ENCODE measurements at regions not wholly inside any gene's neighbourhood (a gene's known extent, or its start where the extent isn't known, plus 50 kb on each side); places are given as distances from the start of the nearest gene placed in this dataset.

DNA sequence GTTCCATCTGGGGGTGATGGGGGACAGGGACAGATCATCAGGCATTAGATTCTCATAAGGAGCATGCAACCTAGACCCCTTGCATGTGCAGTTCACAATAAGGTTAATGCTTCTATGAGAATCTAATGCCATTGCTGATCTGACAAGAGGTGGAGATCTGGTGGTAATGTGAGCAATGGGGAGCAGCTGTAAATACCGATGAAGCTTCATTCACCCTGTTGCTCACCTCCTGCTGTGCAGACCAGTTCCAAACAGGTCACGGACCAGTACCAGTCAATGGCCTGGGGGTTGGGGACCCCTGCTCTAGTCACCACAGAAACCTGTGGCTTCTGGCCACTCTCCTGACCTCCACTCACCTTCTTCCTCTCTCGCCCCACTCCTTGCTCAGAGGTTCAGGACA lies 229.9 kb downstream of the PTPRU start:
- no peak overlapping the region for H3K4me3 ChIP-seq (ENCODE audit: low read depth, low read length)
- TF ChIP-seq, protein P1, sequence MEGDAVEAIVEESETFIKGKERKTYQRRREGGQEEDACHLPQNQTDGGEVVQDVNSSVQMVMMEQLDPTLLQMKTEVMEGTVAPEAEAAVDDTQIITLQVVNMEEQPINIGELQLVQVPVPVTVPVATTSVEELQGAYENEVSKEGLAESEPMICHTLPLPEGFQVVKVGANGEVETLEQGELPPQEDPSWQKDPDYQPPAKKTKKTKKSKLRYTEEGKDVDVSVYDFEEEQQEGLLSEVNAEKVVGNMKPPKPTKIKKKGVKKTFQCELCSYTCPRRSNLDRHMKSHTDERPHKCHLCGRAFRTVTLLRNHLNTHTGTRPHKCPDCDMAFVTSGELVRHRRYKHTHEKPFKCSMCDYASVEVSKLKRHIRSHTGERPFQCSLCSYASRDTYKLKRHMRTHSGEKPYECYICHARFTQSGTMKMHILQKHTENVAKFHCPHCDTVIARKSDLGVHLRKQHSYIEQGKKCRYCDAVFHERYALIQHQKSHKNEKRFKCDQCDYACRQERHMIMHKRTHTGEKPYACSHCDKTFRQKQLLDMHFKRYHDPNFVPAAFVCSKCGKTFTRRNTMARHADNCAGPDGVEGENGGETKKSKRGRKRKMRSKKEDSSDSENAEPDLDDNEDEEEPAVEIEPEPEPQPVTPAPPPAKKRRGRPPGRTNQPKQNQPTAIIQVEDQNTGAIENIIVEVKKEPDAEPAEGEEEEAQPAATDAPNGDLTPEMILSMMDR (IDR thresholded peaks at IDR 0.05; ENCODE audit: borderline replicate concordance, insufficient read depth, low read depth, low read length) = no peak

DNA sequence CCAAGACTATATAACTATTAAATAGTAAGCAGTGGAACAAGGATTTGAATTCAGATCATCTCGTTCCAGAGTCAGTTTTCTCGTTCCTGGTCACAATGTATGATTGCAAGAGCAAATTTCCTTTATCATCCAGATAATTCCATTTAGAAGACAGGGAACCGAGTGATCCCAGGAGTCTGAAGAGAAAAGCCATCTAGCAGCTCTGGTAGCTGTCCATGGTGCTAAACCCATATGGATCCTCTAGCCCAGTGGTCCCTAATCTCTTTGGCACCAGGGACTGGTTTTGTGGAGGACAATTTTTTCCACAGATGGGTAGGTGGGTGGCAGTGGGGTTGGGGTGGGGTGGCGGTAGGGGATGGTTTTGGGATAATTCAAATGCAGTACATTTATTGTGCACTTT lies 229.4 kb downstream of the PTPRU start:
- no peak overlapping the region for H3K4me3 ChIP-seq (ENCODE audit: low read depth, low read length)
- TF ChIP-seq, protein P1 (IDR thresholded peaks at IDR 0.05; ENCODE audit: borderline replicate concordance, insufficient read depth, low read depth, low read length) = no peak

DNA sequence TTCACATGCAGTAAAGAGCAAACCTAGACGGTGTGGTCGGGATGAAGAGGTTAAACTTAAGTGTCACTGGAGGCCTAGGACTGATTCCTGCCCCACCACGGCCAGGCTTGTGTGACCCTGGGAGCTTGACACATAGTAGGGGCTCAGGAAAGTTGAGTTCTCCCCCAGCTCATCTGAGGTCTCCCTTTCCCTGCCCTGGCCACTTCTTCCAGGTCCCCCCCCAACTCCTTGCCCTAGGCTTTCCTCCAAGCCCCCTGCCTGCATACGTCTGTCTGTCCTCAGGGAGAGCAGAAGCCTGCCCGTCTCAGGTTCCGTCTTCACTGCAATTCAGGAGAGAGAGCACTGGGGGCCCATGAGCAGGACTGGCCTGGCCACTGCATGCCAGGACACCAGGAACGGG lies 225.8 kb downstream of the PTPRU start:
- H3K4me3 ChIP-seq (ENCODE audit: low read depth, low read length) = no peak overlapping the region
- TF ChIP-seq, protein P1 (IDR thresholded peaks at IDR 0.05; ENCODE audit: borderline replicate concordance, insufficient read depth, low read depth, low read length) = no peak

DNA sequence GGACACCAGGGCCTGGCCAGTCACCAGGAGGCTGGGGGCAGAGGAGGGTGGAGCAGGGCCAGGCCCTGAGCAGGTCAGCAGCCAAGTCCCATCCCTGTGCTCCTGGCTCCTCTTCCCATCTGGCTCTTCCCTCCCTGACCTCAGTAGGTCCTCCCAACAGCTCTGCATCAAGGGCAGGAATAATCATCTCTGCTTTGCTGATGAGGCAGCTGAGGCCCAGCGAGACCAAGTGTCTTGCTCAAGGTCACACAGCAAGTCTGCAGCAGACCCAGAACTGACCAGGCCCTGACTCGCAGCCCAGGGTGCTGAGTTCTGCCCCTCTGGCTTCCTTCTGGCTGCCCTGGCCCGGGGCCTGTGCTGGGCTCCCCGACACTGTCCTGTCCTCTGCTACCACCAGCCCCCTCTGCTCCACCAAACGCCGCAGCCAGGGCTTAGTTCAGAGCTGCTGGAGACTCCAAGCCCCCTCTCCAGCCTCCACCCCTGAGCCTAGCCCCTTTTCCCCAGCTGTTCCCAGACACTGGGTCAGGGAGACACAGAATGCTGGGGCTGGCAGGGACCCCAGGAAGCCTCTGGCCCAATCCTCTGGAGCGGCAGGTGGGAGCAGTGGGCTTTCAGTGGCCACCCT lies 224.9 kb downstream of the PTPRU start:
- no peak overlapping the region for H3K4me3 ChIP-seq (ENCODE audit: low read depth, low read length)
- TF ChIP-seq, protein P1 (IDR thresholded peaks at IDR 0.05; ENCODE audit: borderline replicate concordance, insufficient read depth, low read depth, low read length) = no peak

DNA sequence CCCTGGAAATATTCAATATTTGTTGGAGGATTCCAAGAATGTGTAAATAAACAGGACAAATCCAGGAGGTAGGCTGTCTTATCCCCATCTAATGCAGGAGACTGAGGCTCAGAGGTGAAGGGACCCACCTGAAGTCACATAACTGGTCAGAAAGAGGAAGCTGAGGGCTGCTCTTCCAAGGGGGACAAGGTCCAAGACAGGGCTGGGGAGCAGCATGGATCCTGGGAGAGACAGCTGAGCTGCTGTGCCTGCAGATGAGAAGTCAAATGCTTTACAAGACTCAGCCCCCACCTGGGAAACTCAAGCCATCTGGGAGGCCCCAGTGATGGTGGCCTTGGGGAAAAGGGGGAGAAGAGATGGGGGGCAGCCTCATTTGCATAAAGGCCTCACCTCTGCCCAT lies 224.4 kb downstream of the PTPRU start:
- TF ChIP-seq, protein P1 (IDR thresholded peaks at IDR 0.05; ENCODE audit: borderline replicate concordance, insufficient read depth, low read depth, low read length) = no peak
- no peak overlapping the region for H3K4me3 ChIP-seq (ENCODE audit: low read depth, low read length)

DNA sequence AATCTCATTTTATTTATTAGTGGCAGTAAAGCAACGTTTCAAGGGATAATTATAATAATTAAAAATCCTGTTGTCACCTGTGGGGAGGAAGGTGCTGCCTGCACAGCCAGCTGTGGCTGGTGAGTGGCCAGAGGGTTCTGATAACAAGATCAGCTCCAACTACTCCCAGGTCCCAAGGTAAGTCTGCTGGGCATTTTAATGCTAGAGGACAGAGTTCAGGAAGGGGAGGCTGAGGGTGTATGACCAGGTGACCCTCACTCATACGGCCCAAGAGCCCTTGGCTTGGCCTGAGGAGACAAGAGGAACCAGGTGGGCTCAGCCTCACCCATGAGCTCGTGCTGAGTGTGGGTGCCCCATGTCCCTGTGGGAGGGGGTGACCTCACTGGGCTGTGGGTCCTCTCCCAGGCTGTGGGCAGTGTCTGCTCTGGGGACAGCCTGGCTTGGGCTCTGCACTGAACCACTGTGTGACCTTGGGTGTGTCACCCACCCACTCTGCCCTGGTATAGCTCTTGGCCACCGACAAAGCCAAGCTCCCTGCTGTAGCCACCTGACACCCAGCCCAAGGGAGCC lies 223.8 kb downstream of the PTPRU start:
- no peak overlapping the region for H3K4me3 ChIP-seq (ENCODE audit: low read depth, low read length)
- TF ChIP-seq, protein P1 (IDR thresholded peaks at IDR 0.05; ENCODE audit: borderline replicate concordance, insufficient read depth, low read depth, low read length) = no peak

DNA sequence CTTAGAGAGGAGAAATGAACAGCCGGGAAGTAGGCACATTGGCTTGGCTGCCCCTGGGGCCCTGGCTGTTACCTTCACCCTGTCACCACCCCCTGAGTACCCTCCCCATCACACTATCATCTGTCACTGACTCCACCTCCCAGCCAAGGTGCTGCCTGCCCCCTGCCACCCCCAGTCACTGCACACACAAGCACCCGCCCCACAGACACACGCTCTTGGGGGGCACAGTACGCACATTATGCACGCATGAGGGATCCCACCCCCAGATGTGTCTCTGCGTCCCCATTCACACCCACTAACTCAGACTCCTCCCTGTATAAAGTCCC lies 223.3 kb downstream of the PTPRU start:
- H3K4me3 ChIP-seq (ENCODE audit: low read depth, low read length) = no peak overlapping the region
- TF ChIP-seq, protein P1 (IDR thresholded peaks at IDR 0.05; ENCODE audit: borderline replicate concordance, insufficient read depth, low read depth, low read length) = no peak

Measured in GM12875 (cell line).